Stomach (tissue), 8 donors: ENCODE measurements at regions not wholly inside any gene's neighbourhood (a gene's known extent, or its start where the extent isn't known, plus 50 kb on each side); places are given as distances from the start of the nearest gene placed in this dataset.

Source experiments
- DNase-seq, 2 donors: peaks; one replicate each; pipeline versions ENCODE4 v3.0.0 to v3.0.0-alpha.2; 2013 to 2019
- H3K27ac ChIP-seq, 5 donors: fragments of 200-600 bp in 4 of 5; sonication (generic) in 4 of 5; one replicate each; pipeline ENCODE4 v1.5.1; 2013 to 2019; ENCODE audit warnings: mild to moderate bottlenecking in 1 of 5, moderate library complexity in 1 of 5
- H3K27me3 ChIP-seq, 3 donors: fragments of 200-600 bp; sonication (generic); one replicate each; pipeline ENCODE4 v1.5.1; 2017 to 2019; ENCODE audit warnings: mixed run types in 1 of 3
- H3K36me3 ChIP-seq, 4 donors: fragments of 200-600 bp; sonication (generic); 1 replicate in 3 of 4; 2 replicates in 1 of 4; pipeline ENCODE4 v1.5.1; 2016 to 2019
- H3K4me1 ChIP-seq, 4 donors: fragments of 200-600 bp; sonication (generic); one replicate each; pipeline ENCODE4 v1.5.1; 2016 to 2019
- H3K4me3 ChIP-seq, 4 donors: fragments of 200-600 bp; sonication (generic) in 3 of 4; one replicate each; pipeline ENCODE4 v1.5.1; 2016 to 2019; ENCODE audit warnings: mild to moderate bottlenecking in 1 of 4
- H3K9me3 ChIP-seq, 4 donors: fragments of 200-600 bp; sonication (generic); one replicate each; pipeline ENCODE4 v1.5.1; 2016 to 2019
- CTCF ChIP-seq, 7 experiments: fragments of 450-650 bp in 4 of 7; fragments of 200-600 bp in 3 of 7; sonication (generic) in 3 of 7; IDR thresholded peaks; one replicate each; pipeline ENCODE4 v1.5.1; 2016 to 2019; ENCODE audit warnings: antibody characterized with exemption in 7 of 7, control low read depth in 2 of 7, mild to moderate bottlenecking in 1 of 7
- EP300 ChIP-seq: sonication (generic); formaldehyde crosslinking; IDR thresholded peaks from one replicate; pipeline ENCODE4 v1.6.1; 2017; ENCODE audit warnings: antibody characterized with exemption
- POLR2A ChIP-seq, 4 donors: fragments of 450-650 bp; IDR thresholded peaks; one replicate each; pipeline ENCODE4 v1.6.1; 2016; ENCODE audit warnings: antibody characterized with exemption in 4 of 4, control low read depth in 2 of 4, mild to moderate bottlenecking in 1 of 4, moderate library complexity in 1 of 4
- POLR2AphosphoS5 ChIP-seq, 3 donors: sonication (generic); formaldehyde crosslinking; IDR thresholded peaks; one replicate each; pipeline ENCODE4 v1.6.1; 2016; ENCODE audit warnings: antibody characterized with exemption in 3 of 3
- WGBS, 5 donors: extraction: QIAGEN DNeasy Blood & Tissue Kit in 3 of 5; methylation state at CpG; one replicate each; pipeline versions ENCODE4 v1.1.5 to v1.1.7; 2013 to 2018; 5-methylcytosine and 5-hydroxymethylcytosine counted together
- intact Hi-C: fragments of 100-400 bp; cut with DNase I; formaldehyde crosslinking; loops from one replicate; pipeline ENCODE4 v1.15.1; 2023; ENCODE audit warnings: low total_unique reads
- donor health status: healthy with polysubstance abuse.
- donor health status: Bipolar disorder and iron deficiency.
- donor health status: healthy.

DNA sequence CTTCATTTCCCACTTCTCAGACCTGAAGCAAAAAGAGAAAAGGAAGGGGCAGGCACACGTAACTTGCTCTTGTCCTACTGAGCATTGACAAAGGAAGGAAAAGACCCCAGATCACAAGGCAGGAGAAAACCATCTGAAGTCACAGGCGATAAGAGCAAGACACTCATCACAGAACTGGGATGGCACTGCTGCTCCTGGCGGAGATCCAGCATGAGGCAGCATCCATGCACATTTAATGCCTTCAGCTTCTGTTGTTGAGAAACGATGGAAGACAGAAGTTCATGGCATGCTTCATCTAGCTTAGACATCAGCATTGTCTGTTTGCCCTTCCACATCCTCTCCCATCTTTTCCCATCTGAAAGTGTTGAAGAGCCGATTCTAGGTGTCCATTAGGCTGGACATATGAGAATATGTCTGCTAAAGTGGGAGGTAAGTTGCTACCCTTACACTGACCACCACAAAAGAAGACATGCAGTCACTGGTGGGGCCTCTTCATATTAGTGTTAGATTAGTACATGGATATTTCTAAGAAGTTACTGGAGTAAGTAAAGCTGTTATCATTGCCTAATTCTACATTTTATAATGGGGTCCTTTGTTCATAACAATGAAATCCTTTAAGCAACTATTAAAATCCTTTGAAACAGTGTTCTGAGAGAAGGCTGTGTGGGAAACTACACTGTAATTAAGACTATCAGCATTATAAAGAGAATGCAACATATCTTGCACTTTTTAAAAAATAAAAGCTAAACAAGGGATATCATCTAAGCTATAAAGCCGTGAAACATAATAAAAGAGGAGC is 618.5 kb downstream of the C6orf118 start:
- H3K27me3 ChIP-seq = no peaks in the 10 kb centered on the region
- no peaks in the 10 kb centered on the region for H3K36me3 ChIP-seq
- intact Hi-C loops = no loop called here
- H3K4me1 ChIP-seq = no peaks in the 10 kb centered on the region
- H3K4me3 ChIP-seq = no peak overlapping the region
- no peak for TF ChIP-seq POLR2AphosphoS5 (IDR thresholded peaks at IDR 0.05)
- TF ChIP-seq POLR2A (IDR thresholded peaks at IDR 0.05) = no peak
- TF ChIP-seq CTCF (IDR thresholded peaks at IDR 0.05) = no peak
- no peak for TF ChIP-seq EP300
- peaks cover 0 to 4% (median 0%) of the 10 kb centered on the region in 4 donors for H3K9me3 ChIP-seq
- no peak for DNase-seq
- WGBS, 5 donors = 70 to 82% (median 78%) methylated on average over 6 of the region's 6 CpGs
- no peak overlapping the region for H3K27ac ChIP-seq

DNA sequence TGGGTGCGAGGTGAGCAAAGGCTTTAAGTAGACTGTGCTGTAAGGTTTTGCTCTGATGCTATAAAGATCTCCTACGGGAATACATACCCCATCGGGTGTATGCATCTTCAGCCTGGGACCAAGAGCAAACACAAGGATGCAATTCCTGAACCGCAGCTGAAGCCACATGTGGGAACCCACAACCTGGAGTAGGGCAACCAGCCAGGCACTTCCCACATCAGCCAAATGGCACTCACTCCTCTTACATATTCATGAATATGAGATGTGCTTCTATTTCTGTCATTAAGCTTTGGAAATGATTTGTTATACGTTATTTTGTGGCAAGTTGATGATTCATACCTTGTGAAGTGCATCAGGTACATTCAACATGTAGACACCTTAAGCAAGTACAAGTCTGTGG is 619.2 kb downstream of the C6orf118 start:
- Histone ChIP-seq H3K36me3 (no peaks in the 10 kb centered on the region), H3K9me3 (peaks cover 0 to 4% (median 0%) of the 10 kb centered on the region in 4 donors), H3K27me3 (no peaks in the 10 kb centered on the region), H3K4me3 (no peak overlapping the region), H3K27ac (no peak overlapping the region), H3K4me1 (no peaks in the 10 kb centered on the region)
- intact Hi-C loops = no loop called here
- DNase-seq = no peak
- WGBS, 5 donors = 83 to 88% (median 86%) methylated on average over 5 of the region's 5 CpGs
- TF ChIP-seq EP300 (no peak), POLR2AphosphoS5 (IDR thresholded peaks at IDR 0.05) (no peak), CTCF (IDR thresholded peaks at IDR 0.05) (no peak), POLR2A (IDR thresholded peaks at IDR 0.05) (no peak)

DNA sequence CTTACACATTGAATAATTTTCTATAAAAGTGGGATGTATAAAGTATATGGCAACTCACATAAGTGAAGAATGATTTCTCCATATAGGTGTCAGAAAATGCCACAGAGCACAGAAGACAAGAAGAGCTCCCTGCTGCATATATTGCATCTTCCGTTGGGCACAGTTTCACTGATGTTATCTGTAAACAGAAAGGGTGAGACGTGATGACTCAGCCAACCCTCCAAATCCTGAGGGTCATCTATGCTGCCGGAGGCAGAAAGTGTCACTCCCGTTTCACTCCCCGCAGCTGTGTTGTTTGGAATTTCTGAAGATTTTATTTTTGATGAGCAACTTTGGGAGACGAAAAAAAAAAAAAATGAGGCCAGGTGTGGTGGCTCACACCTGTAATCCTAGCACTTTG is 644.1 kb downstream of the C6orf118 start:
- no peaks in the 10 kb centered on the region for H3K36me3 ChIP-seq
- 74 to 84% (median 79%) methylated on average over 6 of the region's 6 CpGs for WGBS, 5 donors
- no peak overlapping the region for H3K27ac ChIP-seq
- no peaks in the 10 kb centered on the region for H3K9me3 ChIP-seq
- intact Hi-C loops = no loop called here
- no peaks in the 10 kb centered on the region for H3K4me1 ChIP-seq
- TF ChIP-seq CTCF (IDR thresholded peaks at IDR 0.05) (no peak), POLR2A (IDR thresholded peaks at IDR 0.05) (no peak), EP300 (no peak), POLR2AphosphoS5 (IDR thresholded peaks at IDR 0.05) (no peak)
- H3K4me3 ChIP-seq = no peak overlapping the region
- no peaks in the 10 kb centered on the region for H3K27me3 ChIP-seq
- DNase-seq = no peak

- intact Hi-C loops = no loop called here
Observed at GRCh38 chr6:164663634-164664033, 645.8 kb downstream of the C6orf118 start.

More at GRCh38 chr6:164663634-164664033, 645.8 kb downstream of the C6orf118 start:
- WGBS, 5 donors = 87 to 88% (median 87%) methylated on average over 5 of the region's 5 CpGs
- no peaks in the 10 kb centered on the region for H3K9me3 ChIP-seq
- H3K27me3 ChIP-seq = no peaks in the 10 kb centered on the region
- no peak for DNase-seq
- H3K4me1 ChIP-seq = no peaks in the 10 kb centered on the region
- TF ChIP-seq POLR2AphosphoS5 (IDR thresholded peaks at IDR 0.05) (no peak), EP300 (no peak), POLR2A (IDR thresholded peaks at IDR 0.05) (no peak), CTCF (IDR thresholded peaks at IDR 0.05) (no peak)
- H3K27ac ChIP-seq = no peak overlapping the region
- H3K36me3 ChIP-seq = no peaks in the 10 kb centered on the region
- no peak overlapping the region for H3K4me3 ChIP-seq
